ENCODE measurements at regions not wholly inside any gene's neighbourhood (a gene's known extent, or its start where the extent isn't known, plus 50 kb on each side); places are given as distances from the start of the nearest gene placed in this dataset.

GRCh38 chr5:13234-13633, 78.7 kb upstream of the PLEKHG4B start:
- TF ChIP-seq CTCF (IDR thresholded peaks at IDR 0.05), result no peak
- TF ChIP-seq POLR2A (IDR thresholded peaks at IDR 0.05), result no peak

All from adrenal gland (tissue), 5 donors.